MCF 10A (cell line): ENCODE measurements at regions not wholly inside any gene's neighbourhood (a gene's known extent, or its start where the extent isn't known, plus 50 kb on each side); places are given as distances from the start of the nearest gene placed in this dataset.
"Not testable (repeated sequence)": the region's sequence is repeated elsewhere in the genome, so short reads cannot be mapped to it uniquely, and the experiment has no call there.

ENCODE experiments used
- BruUV-seq: library from RNA; stranded (reverse); fragments of 400-500 nt; replicated peaks from 2 replicates; lab custom pipeline; 2021; lab: Mats Ljungman, UMichigan
- CTCF ChIA-PET: fragments of 300-600 bp; sonication (Branson Sonifier 250); formaldehyde crosslinking; extraction: SDS; loops from one replicate; lab custom pipeline; 2021; ENCODE audit warnings: antibody characterized with exemption, inconsistent platforms; lab: Yijun Ruan, JAX
- POLR2A ChIA-PET: fragments of 300-600, 350-650 bp; sonication (Branson Sonifier 250); formaldehyde crosslinking; extraction: SDS; loops from one replicate; lab custom pipeline; 2020; ENCODE audit warnings: antibody characterized with exemption, inconsistent platforms; lab: Yijun Ruan, JAX
- DNase-seq: peaks from one replicate; pipeline ENCODE4 v3.0.0-alpha.2; 2018; ENCODE audit not compliant: unreplicated experiment
- H3K27ac Mint-ChIP-seq: one replicate; pipeline ENCODE4 v1.8.0; 2022; ENCODE audit warnings: mild to moderate bottlenecking, low read depth, mixed read lengths; ENCODE audit not compliant: unreplicated experiment
- H3K27me3 Mint-ChIP-seq: one replicate; pipeline ENCODE4 v1.8.0; 2022; ENCODE audit warnings: mixed read lengths; ENCODE audit not compliant: insufficient read depth, unreplicated experiment
- H3K36me3 Mint-ChIP-seq: one replicate; pipeline ENCODE4 v1.8.0; 2022; ENCODE audit warnings: mild to moderate bottlenecking, moderate library complexity, mixed read lengths; ENCODE audit not compliant: insufficient read depth, unreplicated experiment
- H3K4me1 Mint-ChIP-seq: one replicate; pipeline ENCODE4 v1.8.0; 2022; ENCODE audit warnings: mixed read lengths; ENCODE audit not compliant: insufficient read depth, unreplicated experiment
- H3K4me3 Mint-ChIP-seq: one replicate; pipeline ENCODE4 v1.8.0; 2022; ENCODE audit warnings: mild to moderate bottlenecking, moderate library complexity, mixed read lengths; ENCODE audit not compliant: unreplicated experiment
- H3K9me3 Mint-ChIP-seq: one replicate; pipeline ENCODE4 v1.8.0; 2022; ENCODE audit warnings: mixed read lengths; ENCODE audit not compliant: unreplicated experiment
- CTCF ChIP-seq: fragments of 200-600 bp; IDR thresholded peaks from one replicate; pipeline ENCODE4 v1.8.0; 2022; ENCODE audit warnings: antibody characterized with exemption, mild to moderate bottlenecking; ENCODE audit not compliant: unreplicated experiment
- intact Hi-C: fragments of 100-400 bp; cut with micrococcal nuclease; formaldehyde crosslinking; loops from 2 replicates; pipeline ENCODE4 v1.14.1; 2022

- H3K36me3 Mint-ChIP-seq = no peaks in the 10 kb centered on the region
- H3K4me3 Mint-ChIP-seq = no peak overlapping the region
- no peak overlapping the region for H3K27ac Mint-ChIP-seq
- ChIA-PET POLR2A (no interaction called here), CTCF (interaction anchor here (0.6 to 1.2 kb wide), 2 partner anchors 13 to 17 kb away, joined by 3 read pairs; no protein-coding TSS in a partner anchor)
- H3K9me3 Mint-ChIP-seq = no peaks in the 10 kb centered on the region
- no peak for DNase-seq
- no peaks in the 10 kb centered on the region for H3K27me3 Mint-ChIP-seq
- TF ChIP-seq CTCF = no peak
- intact Hi-C loops = no loop called here
- H3K4me1 Mint-ChIP-seq = no peaks in the 10 kb centered on the region
- BruUV-seq = no TSS peak
Measured at GRCh38 chr3:6491768-6492167, 369.1 kb upstream of the GRM7 start.

GRCh38 chr3:6492306-6492705 lies 368.6 kb upstream of the GRM7 start:
- no peak overlapping the region for H3K27ac Mint-ChIP-seq

GRCh38 chr3:6498944-6499343 lies 362.0 kb upstream of the GRM7 start:
- POLR2A ChIA-PET, CTCF ChIA-PET, DNase-seq, intact Hi-C loops, H3K9me3 Mint-ChIP-seq, H3K27me3 Mint-ChIP-seq, H3K27ac Mint-ChIP-seq, H3K4me3 Mint-ChIP-seq, H3K4me1 Mint-ChIP-seq, H3K36me3 Mint-ChIP-seq, BruUV-seq: not testable (repeated sequence)

More at GRCh38 chr3:6492306-6492705, 368.6 kb upstream of the GRM7 start:
- no peak for TF ChIP-seq CTCF
- H3K9me3 Mint-ChIP-seq = no peaks in the 10 kb centered on the region
- H3K4me1 Mint-ChIP-seq = no peaks in the 10 kb centered on the region
- POLR2A ChIA-PET = no interaction called here
- no peaks in the 10 kb centered on the region for H3K27me3 Mint-ChIP-seq
- no peak for DNase-seq
- H3K36me3 Mint-ChIP-seq = no peaks in the 10 kb centered on the region
- CTCF ChIA-PET = interaction anchor here (0.6 to 1.2 kb wide), 2 partner anchors 12 to 17 kb away, joined by 3 read pairs; no protein-coding TSS in a partner anchor
- intact Hi-C loops = no loop called here
- BruUV-seq = no TSS peak
- no peak overlapping the region for H3K4me3 Mint-ChIP-seq

- Mint-ChIP-seq H3K9me3 (peaks cover 5% of the 10 kb centered on the region), H3K27ac (no peak overlapping the region), H3K4me3 (no peak overlapping the region), H3K36me3 (no peaks in the 10 kb centered on the region), H3K27me3 (no peaks in the 10 kb centered on the region), H3K4me1 (no peaks in the 10 kb centered on the region)
- no TSS peak for BruUV-seq
- CTCF ChIA-PET = interaction anchor here (1.3 kb wide), 1 partner anchor 12 kb away, joined by 3 read pairs; no protein-coding TSS in a partner anchor
- no peak for DNase-seq
- no peak for TF ChIP-seq CTCF
- intact Hi-C loops = no loop called here
- POLR2A ChIA-PET = no interaction called here
Measured at GRCh38 chr3:6504347-6504746, 356.6 kb upstream of the GRM7 start.

GRCh38 chr3:6504834-6505233 lies 356.1 kb upstream of the GRM7 start:
- no TSS peak for BruUV-seq

More at GRCh38 chr3:6504834-6505233, 356.1 kb upstream of the GRM7 start:
- no peaks in the 10 kb centered on the region for H3K27me3 Mint-ChIP-seq
- no peak for DNase-seq
- CTCF ChIA-PET = interaction anchor here (1.3 kb wide), 1 partner anchor 13 kb away, joined by 3 read pairs; no protein-coding TSS in a partner anchor
- no peak for TF ChIP-seq CTCF
- H3K9me3 Mint-ChIP-seq = peaks cover 5% of the 10 kb centered on the region
- no peaks in the 10 kb centered on the region for H3K36me3 Mint-ChIP-seq
- intact Hi-C loops = no loop called here
- POLR2A ChIA-PET = no interaction called here
- no peak overlapping the region for H3K4me3 Mint-ChIP-seq
- H3K27ac Mint-ChIP-seq = no peak overlapping the region
- H3K4me1 Mint-ChIP-seq = no peaks in the 10 kb centered on the region
